Left lung (tissue), 4 donors: ENCODE measurements at regions not wholly inside any gene's neighbourhood (a gene's known extent, or its start where the extent isn't known, plus 50 kb on each side); places are given as distances from the start of the nearest gene placed in this dataset.

ENCODE experiments used
- ATAC-seq: fragments of 200-7000 bp; cut with Tn5 transposase; one replicate; pipeline ENCODE4 v1.9.1; 2020; ENCODE audit warnings: moderate library complexity
- DNase-seq, 4 donors: peaks; one replicate each; pipeline ENCODE4 v3.0.0-alpha.2; 2013 to 2020
- H3K27ac ChIP-seq, 2 donors: fragments of 200-600 bp; sonication (generic) in 1 of 2; one replicate each; pipeline versions ENCODE4 v1.5.0 to v1.8.0; 2020 to 2021
- H3K27me3 ChIP-seq, 2 donors: fragments of 200-600 bp; sonication (generic) in 1 of 2; one replicate each; pipeline versions ENCODE4 v1.5.0 to v1.8.0; 2020 to 2021
- H3K36me3 ChIP-seq, 2 donors: fragments of 200-600 bp; sonication (generic) in 1 of 2; one replicate each; pipeline versions ENCODE4 v1.5.0 to v1.8.0; 2020 to 2021
- H3K4me1 ChIP-seq, 2 donors: fragments of 200-600 bp; one replicate each; pipeline ENCODE4 v1.8.0; 2021
- H3K4me3 ChIP-seq, 2 donors: fragments of 200-600 bp; sonication (generic) in 1 of 2; one replicate each; pipeline versions ENCODE4 v1.5.0 to v1.8.0; 2020 to 2021; ENCODE audit warnings: mild to moderate bottlenecking in 1 of 2
- H3K9me3 ChIP-seq, 2 donors: fragments of 200-600 bp; sonication (generic) in 1 of 2; one replicate each; pipeline versions ENCODE4 v1.5.0 to v1.8.0; 2020 to 2021
- intact Hi-C, 2 donors: fragments of 100-400 bp; cut with DNase I; formaldehyde crosslinking; loops; one replicate each; pipeline versions ENCODE4 v1.11.2 to v1.14.2; 2022
- TF ChIP-seq, protein P1 (sequence below), 2 donors: fragments of 200-600 bp; sonication (generic) in 1 of 2; IDR thresholded peaks; one replicate each; pipeline versions ENCODE4 v1.5.0 to v1.8.0; 2021; ENCODE audit warnings: antibody characterized with exemption in 2 of 2
- donor health status: DM: no; HTN: yes; CAD: no.
- donor health status: DM: no; HTN: no; CAD: no.

DNA sequence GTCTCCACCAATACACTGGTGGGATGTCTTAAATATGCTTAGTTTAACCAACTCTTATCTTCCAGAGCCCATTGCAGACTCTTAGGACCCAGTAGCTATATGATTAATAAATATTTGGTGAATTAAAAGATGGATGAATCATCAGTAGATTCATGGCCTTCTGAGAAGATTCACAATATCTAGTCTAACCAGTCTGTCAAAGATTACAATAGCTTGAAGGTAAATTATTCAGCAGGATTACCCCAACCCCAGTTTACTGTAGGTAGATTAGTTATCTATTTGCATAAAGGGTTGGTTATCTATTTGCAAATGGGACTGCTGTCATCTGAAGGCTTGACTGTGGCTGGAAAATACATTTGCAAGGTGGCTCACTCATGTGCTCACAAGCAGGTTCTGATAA, 239.4 kb upstream of the THRB start:
- no peak for DNase-seq
- no peaks in the 10 kb centered on the region for H3K27me3 ChIP-seq

DNA sequence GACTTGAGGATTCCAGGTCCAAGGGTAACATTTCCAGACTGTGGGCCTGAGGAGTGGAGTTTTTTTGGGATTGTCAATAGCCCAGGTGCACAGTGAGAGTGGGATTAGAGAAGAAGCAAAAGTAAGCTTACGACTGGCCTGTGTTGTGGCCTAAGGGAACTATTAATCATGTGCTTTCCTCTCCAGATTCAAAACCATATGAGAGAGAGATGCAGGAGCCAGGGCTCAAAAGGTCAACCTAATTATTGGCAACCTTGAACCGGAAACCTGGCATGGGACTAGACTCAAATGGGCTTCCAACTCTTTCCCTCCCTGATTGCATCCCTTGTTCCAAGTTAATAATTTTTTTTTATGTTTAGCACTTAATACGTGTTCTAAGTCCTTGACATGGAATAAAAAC, 242.1 kb upstream of the THRB start:
- H3K4me1 ChIP-seq = no peaks in the 10 kb centered on the region
- no peak for ATAC-seq
- no peak overlapping the region for H3K4me3 ChIP-seq
- H3K9me3 ChIP-seq = no peaks in the 10 kb centered on the region
- no peaks in the 10 kb centered on the region for H3K36me3 ChIP-seq
- DNase-seq = no peak
- no peaks in the 10 kb centered on the region for H3K27me3 ChIP-seq
- no peak overlapping the region for H3K27ac ChIP-seq
- TF ChIP-seq, protein P1, sequence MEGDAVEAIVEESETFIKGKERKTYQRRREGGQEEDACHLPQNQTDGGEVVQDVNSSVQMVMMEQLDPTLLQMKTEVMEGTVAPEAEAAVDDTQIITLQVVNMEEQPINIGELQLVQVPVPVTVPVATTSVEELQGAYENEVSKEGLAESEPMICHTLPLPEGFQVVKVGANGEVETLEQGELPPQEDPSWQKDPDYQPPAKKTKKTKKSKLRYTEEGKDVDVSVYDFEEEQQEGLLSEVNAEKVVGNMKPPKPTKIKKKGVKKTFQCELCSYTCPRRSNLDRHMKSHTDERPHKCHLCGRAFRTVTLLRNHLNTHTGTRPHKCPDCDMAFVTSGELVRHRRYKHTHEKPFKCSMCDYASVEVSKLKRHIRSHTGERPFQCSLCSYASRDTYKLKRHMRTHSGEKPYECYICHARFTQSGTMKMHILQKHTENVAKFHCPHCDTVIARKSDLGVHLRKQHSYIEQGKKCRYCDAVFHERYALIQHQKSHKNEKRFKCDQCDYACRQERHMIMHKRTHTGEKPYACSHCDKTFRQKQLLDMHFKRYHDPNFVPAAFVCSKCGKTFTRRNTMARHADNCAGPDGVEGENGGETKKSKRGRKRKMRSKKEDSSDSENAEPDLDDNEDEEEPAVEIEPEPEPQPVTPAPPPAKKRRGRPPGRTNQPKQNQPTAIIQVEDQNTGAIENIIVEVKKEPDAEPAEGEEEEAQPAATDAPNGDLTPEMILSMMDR (IDR thresholded peaks at IDR 0.05) = no peak
- intact Hi-C loops = no loop called here

More for the DNA sequence above, 239.4 kb upstream of the THRB start:
- Histone ChIP-seq H3K4me3 (no peak overlapping the region), H3K9me3 (no peaks in the 10 kb centered on the region), H3K36me3 (no peaks in the 10 kb centered on the region), H3K4me1 (no peaks in the 10 kb centered on the region), H3K27ac (no peak overlapping the region)
- no peak for ATAC-seq
- TF ChIP-seq, protein P1 (IDR thresholded peaks at IDR 0.05) = no peak
- intact Hi-C loops = no loop called here

DNA sequence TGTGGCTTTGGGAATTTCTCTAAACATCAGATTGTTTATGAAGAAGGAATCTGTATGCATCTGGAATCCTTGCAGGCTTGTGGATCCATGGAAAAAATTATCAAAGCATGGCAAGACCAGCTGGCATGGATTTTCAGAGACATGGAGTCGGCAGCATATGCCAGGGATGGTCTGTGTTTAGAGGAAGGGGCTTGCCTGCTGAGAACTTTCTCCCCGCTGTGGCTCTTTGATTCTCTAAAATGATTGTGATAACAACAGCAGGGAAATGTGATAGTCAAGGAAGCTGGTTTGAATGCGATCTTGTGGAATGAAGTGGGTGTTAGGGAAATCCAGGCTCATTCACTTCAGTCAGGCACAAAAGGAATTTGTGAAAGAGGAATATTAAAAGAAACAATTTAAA, 245.7 kb upstream of the THRB start:
- no peak overlapping the region for H3K4me3 ChIP-seq
- no peaks in the 10 kb centered on the region for H3K9me3 ChIP-seq
- TF ChIP-seq, protein P1 (IDR thresholded peaks at IDR 0.05) = no peak
- intact Hi-C loops = no loop called here
- DNase-seq (no peak), ATAC-seq (no peak)
- no peaks in the 10 kb centered on the region for H3K36me3 ChIP-seq
- H3K4me1 ChIP-seq = no peaks in the 10 kb centered on the region
- no peaks in the 10 kb centered on the region for H3K27me3 ChIP-seq
- H3K27ac ChIP-seq = no peak overlapping the region

DNA sequence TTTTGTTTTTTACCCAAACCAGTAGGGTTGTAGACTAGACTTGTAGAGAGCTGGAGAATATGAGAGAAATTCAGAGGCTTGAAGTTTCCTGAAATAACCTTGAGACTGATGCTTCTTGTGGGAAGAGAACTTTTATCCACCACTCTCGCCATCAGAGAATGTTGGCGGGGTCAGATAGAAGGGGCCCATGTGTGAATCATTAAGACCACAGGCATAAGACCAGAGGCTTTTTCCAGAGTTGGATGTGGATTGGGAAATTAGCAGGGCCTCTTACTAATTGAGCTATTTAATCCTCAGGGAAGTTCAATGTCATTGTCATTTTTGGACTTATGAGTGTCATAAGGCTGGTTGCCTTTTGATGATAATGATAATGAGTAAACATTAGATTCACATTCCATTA, 246.9 kb upstream of the THRB start:
- intact Hi-C loops = no loop called here
- no peaks in the 10 kb centered on the region for H3K9me3 ChIP-seq
- no peak for ATAC-seq
- TF ChIP-seq, protein P1 (IDR thresholded peaks at IDR 0.05) = no peak
- H3K36me3 ChIP-seq = no peaks in the 10 kb centered on the region
- H3K27ac ChIP-seq = no peak overlapping the region
- DNase-seq = no peak
- no peaks in the 10 kb centered on the region for H3K4me1 ChIP-seq
- H3K27me3 ChIP-seq = no peaks in the 10 kb centered on the region
- H3K4me3 ChIP-seq = no peak overlapping the region

DNA sequence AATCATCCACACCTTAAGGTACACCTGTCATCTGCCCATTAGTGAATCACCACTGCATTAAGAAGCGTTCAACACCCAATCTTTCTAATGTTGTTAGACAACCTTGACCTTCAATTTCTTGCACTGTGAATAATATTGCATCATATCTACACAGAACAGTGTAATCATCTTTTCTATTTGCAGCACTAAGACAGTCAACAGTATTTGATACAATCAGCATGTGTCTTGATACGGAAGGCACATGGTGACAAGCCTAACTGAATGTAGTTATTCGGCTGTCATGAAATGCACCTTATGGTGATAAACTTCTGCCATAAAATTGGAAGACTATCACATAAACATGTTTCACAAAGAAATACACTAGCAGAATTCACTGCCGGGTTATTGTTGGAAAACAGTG, 253.9 kb upstream of the THRB start:
- H3K9me3 ChIP-seq = no peaks in the 10 kb centered on the region
- intact Hi-C loops = no loop called here
- H3K4me3 ChIP-seq = no peak overlapping the region
- ATAC-seq = no peak
- no peaks in the 10 kb centered on the region for H3K4me1 ChIP-seq
- TF ChIP-seq, protein P1 (IDR thresholded peaks at IDR 0.05) = no peak
- no peak for DNase-seq
- no peaks in the 10 kb centered on the region for H3K27me3 ChIP-seq
- no peaks in the 10 kb centered on the region for H3K36me3 ChIP-seq
- no peak overlapping the region for H3K27ac ChIP-seq
